ENCODE measurements at regions not wholly inside any gene's neighbourhood (a gene's known extent, or its start where the extent isn't known, plus 50 kb on each side); places are given as distances from the start of the nearest gene placed in this dataset.

GRCh38 chr10:23517155-23517554 lies 78.3 kb downstream of the OTUD1 start:
- no peak overlapping the region for H3K4me3 ChIP-seq (ENCODE audit: low read depth, low read length)
- POLR2A ChIA-PET = interaction anchor here (1.7 kb wide), 1 partner anchor 401 kb away, joined by 3 read pairs; no protein-coding TSS in a partner anchor
- TF ChIP-seq ZIC2 (tag by site-specific recombination; IDR thresholded peaks at IDR 0.05) (no peak), ZNF174 (tag by site-specific recombination; IDR thresholded peaks at IDR 0.05) (no peak), ZNF354C (tag by site-specific recombination; IDR thresholded peaks at IDR 0.05; ENCODE audit: borderline replicate concordance, low read depth) (no peak), ZNF600 (tag by site-specific recombination; IDR thresholded peaks at IDR 0.05) (no peak), ZNF707 (tag by site-specific recombination; IDR thresholded peaks at IDR 0.05) (no peak), REPIN1 (tag by site-specific recombination; IDR thresholded peaks at IDR 0.05; ENCODE audit: low read depth) (no peak)
- H3K9me3 ChIP-seq (ENCODE audit: control insufficient read depth, insufficient read depth, low read depth, low read length) = no peaks in the 10 kb centered on the region
- H3K36me3 ChIP-seq (ENCODE audit: control insufficient read depth in 2 of 2, insufficient read depth in 1 of 2, low read length in 2 of 2) = no peaks in the 10 kb centered on the region
- CTCF ChIA-PET = interaction anchor here (0.6 to 1.9 kb wide), 5 partner anchors 9 to 1017 kb away, joined by 3 to 10 read pairs (median 4); no protein-coding TSS in a partner anchor
- no peaks in the 10 kb centered on the region for H3K4me1 ChIP-seq (ENCODE audit: control insufficient read depth, insufficient read depth, low read length)
- H3K27ac ChIP-seq (ENCODE audit: extremely low read depth, low read depth, low read length) = no peak overlapping the region

- Histone ChIP-seq H3K4me1 (ENCODE audit: control insufficient read depth, insufficient read depth, low read length) (no peaks in the 10 kb centered on the region), H3K4me3 (ENCODE audit: low read depth, low read length) (no peak overlapping the region), H3K27ac (ENCODE audit: extremely low read depth, low read depth, low read length) (no peak overlapping the region), H3K9me3 (ENCODE audit: control insufficient read depth, insufficient read depth, low read depth, low read length) (no peaks in the 10 kb centered on the region), H3K36me3 (ENCODE audit: control insufficient read depth in 2 of 2, insufficient read depth in 1 of 2, low read length in 2 of 2) (no peaks in the 10 kb centered on the region)
- POLR2A ChIA-PET = no interaction called here
- CTCF ChIA-PET = interaction anchor here (0.6 to 2.5 kb wide), 3 partner anchors 8 to 228 kb away, joined by 3 to 9 read pairs (median 4); no protein-coding TSS in a partner anchor
- TF ChIP-seq PRDM1 (tag by site-specific recombination; IDR thresholded peaks at IDR 0.05) (no peak), ZNF223 (tag by site-specific recombination; IDR thresholded peaks at IDR 0.05) (no peak), ZNF423 (tag by site-specific recombination; IDR thresholded peaks at IDR 0.05) (no peak), ZNF302 (tag by site-specific recombination; IDR thresholded peaks at IDR 0.05; ENCODE audit: low read depth) (no peak), ZSCAN5A (tag by site-specific recombination; IDR thresholded peaks at IDR 0.05) (no peak)
Observed at GRCh38 chr10:23521735-23522134, 82.9 kb downstream of the OTUD1 start.

- Histone ChIP-seq H3K27ac (ENCODE audit: extremely low read depth, low read depth, low read length) (no peak overlapping the region), H3K9me3 (ENCODE audit: control insufficient read depth, insufficient read depth, low read depth, low read length) (no peaks in the 10 kb centered on the region), H3K36me3 (ENCODE audit: control insufficient read depth in 2 of 2, insufficient read depth in 1 of 2, low read length in 2 of 2) (no peaks in the 10 kb centered on the region), H3K4me1 (ENCODE audit: control insufficient read depth, insufficient read depth, low read length) (no peaks in the 10 kb centered on the region), H3K4me3 (ENCODE audit: low read depth, low read length) (no peak overlapping the region)
- ChIA-PET CTCF (interaction anchor here (2.5 kb wide), 1 partner anchor 7 kb away, joined by 9 read pairs; no protein-coding TSS in a partner anchor), POLR2A (no interaction called here)
- TF ChIP-seq ATF2 (tag by site-specific recombination; IDR thresholded peaks at IDR 0.05; ENCODE audit: low read depth) = no peak
- no peak for TF ChIP-seq ZNF768 (tag by site-specific recombination; IDR thresholded peaks at IDR 0.05)
- no peak for TF ChIP-seq ZNF211 (tag by site-specific recombination; IDR thresholded peaks at IDR 0.05; ENCODE audit: low read depth)
- TF ChIP-seq ZBTB10 (tag by site-specific recombination; IDR thresholded peaks at IDR 0.05) = no peak
- TF ChIP-seq HOXA7 (CRISPR knock-in tag; IDR thresholded peaks at IDR 0.05; ENCODE audit: borderline replicate concordance) = no peak
- TF ChIP-seq ZNF19 (tag by site-specific recombination; IDR thresholded peaks at IDR 0.05; ENCODE audit: low read depth) = no peak
- no peak for TF ChIP-seq ZNF18 (tag by site-specific recombination; IDR thresholded peaks at IDR 0.05)
- TF ChIP-seq ZNF362 (tag by site-specific recombination; IDR thresholded peaks at IDR 0.05) = no peak
- no peak for TF ChIP-seq ZNF600 (tag by site-specific recombination; IDR thresholded peaks at IDR 0.05)
- TF ChIP-seq ZNF654 (tag by site-specific recombination; IDR thresholded peaks at IDR 0.05; ENCODE audit: low read depth) = no peak
- TF ChIP-seq ZNF311 (tag by site-specific recombination; IDR thresholded peaks at IDR 0.05; ENCODE audit: borderline replicate concordance) = no peak
Observed at GRCh38 chr10:23522345-23522744, 83.5 kb downstream of the OTUD1 start.

Measured in HEK293 (cell line).